SU-DHL-6 (cell line): ENCODE measurements at regions not wholly inside any gene's neighbourhood (a gene's known extent, or its start where the extent isn't known, plus 50 kb on each side); places are given as distances from the start of the nearest gene placed in this dataset.

ENCODE experiments used
- CTCF ChIP-seq: fragments of 200-600 bp; sonication (generic); IDR thresholded peaks from one replicate; pipeline ENCODE4 v1.5.1; 2017; ENCODE audit warnings: antibody characterized with exemption, mild to moderate bottlenecking, low read length, moderate library complexity; ENCODE audit not compliant: insufficient read depth, poor library complexity, severe bottlenecking
- EZH2phosphoT487 ChIP-seq: fragments of 200-600 bp; sonication (generic), shearing (Covaris generic); conservative IDR thresholded peaks from 2 replicates; pipeline ENCODE4 v1.6.1; 2018; ENCODE audit warnings: mild to moderate bottlenecking, antibody characterized with exemption, low read length, moderate library complexity, mixed read lengths

DNA sequence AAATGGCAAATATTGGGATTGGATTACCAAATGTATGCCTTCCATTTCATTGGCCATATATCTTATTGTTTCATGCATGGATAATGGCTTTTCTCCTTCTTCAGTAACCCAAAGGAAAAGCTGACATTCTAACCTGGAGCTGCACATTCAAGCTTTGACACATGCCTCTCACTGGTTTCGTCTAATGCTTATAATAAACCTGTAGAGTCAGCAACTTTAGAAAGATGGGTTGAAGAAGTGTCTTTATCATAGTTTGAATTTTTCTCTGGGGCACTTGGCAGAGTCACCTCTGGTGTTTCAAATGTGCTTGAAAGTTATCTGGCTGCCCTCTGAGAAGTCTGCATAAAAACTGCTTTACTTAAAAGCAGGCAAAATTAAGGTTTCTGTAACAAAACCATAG lies 55.4 kb upstream of the GOLGA8A start:
- TF ChIP-seq CTCF = no peak
- no peak for TF ChIP-seq EZH2phosphoT487
